SKM-1 (cell line): ENCODE measurements at regions not wholly inside any gene's neighbourhood (a gene's known extent, or its start where the extent isn't known, plus 50 kb on each side); places are given as distances from the start of the nearest gene placed in this dataset.

Experiments
- DNase-seq: peaks from one replicate; lab custom pipeline; 2025; ENCODE audit not compliant: unreplicated experiment; lab: John Stamatoyannopoulos, UW

DNA sequence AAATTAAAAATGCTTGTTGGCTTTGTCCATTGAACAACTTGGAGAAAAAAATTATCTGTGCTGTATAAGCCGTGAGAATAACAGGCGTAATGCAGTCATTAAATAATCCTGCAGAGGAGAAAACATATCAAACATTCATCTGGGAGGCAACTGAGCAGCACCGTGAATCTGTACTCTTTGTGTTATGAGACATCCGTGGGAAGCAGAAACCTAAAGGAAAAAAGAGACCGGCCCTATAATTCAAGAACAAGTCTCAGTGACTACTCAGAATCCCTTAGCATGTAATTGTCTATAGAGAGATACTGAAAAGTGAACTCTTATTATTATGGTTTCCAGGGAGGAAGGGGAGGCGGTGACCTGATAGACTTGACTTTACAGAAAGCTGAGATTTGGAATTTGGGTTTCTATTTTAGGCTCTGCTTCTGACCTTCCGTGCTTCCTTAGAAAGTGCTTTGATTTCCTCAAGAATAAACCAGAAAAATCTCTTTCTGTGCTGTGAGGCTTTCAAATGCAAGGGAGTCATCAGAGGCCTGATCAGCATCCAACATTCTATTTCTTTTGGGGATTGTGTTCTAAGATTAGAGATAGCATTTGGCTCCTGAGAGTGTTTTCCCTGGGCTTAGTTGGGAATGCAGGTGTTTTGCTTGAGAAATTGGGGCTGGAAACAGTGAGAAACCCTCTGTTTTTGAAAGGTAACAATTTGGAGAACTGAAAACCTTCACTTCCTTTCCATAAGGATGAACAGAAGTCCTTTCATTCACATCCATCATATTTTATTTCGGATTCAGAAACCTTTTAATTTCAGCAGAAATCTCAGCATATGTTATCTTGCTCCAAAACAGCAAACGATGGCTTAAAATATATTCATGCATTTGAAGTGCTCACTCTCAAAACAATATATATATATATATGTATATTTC is 296.7 kb downstream of the CSNK1G3 start:
- no peak for DNase-seq

DNA sequence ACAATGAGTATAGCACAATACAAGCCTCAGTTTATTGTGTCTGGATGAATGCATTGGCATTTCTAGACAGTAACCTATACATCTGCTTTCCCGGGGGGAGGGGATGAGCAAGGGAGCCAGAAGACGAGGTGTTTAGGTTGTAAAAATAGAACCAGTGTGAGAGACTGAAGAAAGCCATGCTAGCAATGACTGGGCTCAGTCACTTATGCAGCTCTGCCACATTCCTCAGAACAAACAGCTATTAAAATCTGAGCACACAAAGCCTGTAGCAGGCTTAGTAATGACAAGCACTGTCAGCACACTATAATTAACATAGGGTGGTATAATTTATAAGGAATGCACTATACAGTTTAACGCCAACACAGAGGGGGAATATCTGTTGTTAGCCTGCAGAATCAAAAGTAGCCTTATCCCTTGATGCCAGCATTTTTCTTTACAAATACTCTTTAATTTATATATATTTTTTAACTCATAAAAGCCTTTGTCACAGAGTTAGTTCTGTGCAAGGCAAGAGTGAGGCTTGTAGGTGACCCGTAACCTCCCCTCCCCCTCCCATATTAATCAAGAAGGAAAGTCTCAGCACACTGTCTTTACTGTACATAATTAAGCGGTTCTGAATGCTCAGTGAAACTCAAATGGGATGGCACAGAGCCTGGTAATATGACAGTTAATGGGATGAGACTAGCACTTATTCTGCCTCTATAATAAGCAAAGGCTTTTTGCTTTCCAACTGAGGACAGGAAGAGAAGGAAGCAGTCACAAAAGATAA is 295.4 kb downstream of the CSNK1G3 start:
- no peak for DNase-seq

DNA sequence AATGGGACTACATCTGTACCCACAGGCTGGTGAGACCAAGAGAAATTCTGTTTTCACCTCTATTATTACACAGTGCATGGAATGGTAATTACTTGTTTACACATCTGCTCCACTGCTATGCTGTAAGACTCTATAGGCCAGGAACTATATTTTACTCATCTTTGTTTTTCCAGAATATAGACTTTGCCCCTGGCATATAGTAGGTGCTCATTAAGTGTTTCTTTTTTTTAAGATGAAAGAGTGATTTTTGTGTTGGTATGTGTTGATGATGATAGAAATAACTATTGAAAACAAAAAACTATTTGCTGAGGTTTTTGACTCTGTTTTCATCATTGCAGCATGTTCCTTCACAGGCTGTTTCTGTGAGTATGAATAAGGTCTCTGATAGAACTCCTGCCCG is 294.7 kb downstream of the CSNK1G3 start:
- no peak for DNase-seq

- no peak for DNase-seq
These were observed 293.3 kb downstream of the CSNK1G3 start for GRCh38 chr5:123805300-123805699.

DNA sequence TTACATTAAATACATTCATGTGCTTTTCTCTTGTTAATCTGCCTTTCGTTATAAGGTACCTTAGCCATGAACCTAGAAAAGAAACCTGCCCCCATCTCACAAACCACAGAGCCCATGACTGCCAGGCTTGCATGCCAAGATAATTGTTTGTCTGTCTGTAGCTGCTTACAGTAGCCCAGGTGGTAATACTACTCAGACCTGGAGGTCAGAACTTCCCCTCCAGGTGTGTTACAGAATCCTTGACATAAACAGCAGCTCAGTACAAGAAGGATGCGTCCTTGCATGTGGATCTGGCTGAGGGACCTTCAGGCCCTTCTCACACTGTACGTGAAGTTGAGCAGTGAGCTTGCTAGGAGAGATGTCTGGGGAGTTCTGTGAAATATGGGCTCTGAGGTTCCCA is 291.4 kb downstream of the CSNK1G3 start:
- DNase-seq: no peak

- DNase-seq: no peak
These were observed 290.4 kb downstream of the CSNK1G3 start for GRCh38 chr5:123802298-123802951.

GRCh38 chr5:123800640-123801039 is 288.7 kb downstream of the CSNK1G3 start:
- no peak for DNase-seq

- DNase-seq: no peak
These were observed 283.7 kb downstream of the CSNK1G3 start for GRCh38 chr5:123795688-123796087.

GRCh38 chr5:123790226-123790625 is 278.2 kb downstream of the CSNK1G3 start:
- DNase-seq: no peak

GRCh38 chr5:123787635-123788034 is 275.7 kb downstream of the CSNK1G3 start:
- DNase-seq: no peak

GRCh38 chr5:123787136-123787535 is 275.2 kb downstream of the CSNK1G3 start:
- no peak for DNase-seq

DNA sequence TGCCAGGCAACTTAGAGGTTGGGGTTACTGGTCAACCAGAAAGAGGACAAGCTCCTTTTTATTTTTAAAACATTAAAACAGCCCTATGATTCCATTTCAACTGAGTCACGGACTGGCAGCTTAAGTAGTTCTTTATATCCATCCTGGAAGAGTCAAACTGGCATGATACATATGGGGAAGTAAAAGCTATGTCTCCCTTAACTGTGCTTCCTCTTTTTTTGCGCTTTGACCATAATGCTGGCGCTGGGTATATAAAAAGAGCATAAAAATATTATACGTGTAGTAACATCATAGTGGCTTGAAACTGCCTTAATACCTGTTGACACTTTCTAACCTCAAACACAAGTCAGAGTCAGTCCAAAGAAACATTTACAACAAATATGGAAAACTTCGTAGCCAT is 274.4 kb downstream of the CSNK1G3 start:
- DNase-seq: peak; percentile 5

GRCh38 chr5:123785162-123786071 is 273.4 kb downstream of the CSNK1G3 start:
- DNase-seq: no peak

GRCh38 chr5:123783421-123783820 is 271.4 kb downstream of the CSNK1G3 start:
- no peak for DNase-seq

- DNase-seq: no peak
These were observed 266.7 kb downstream of the CSNK1G3 start for GRCh38 chr5:123778641-123779040.

- DNase-seq: no peak
These were observed 264.8 kb downstream of the CSNK1G3 start for GRCh38 chr5:123776761-123777160.

- DNase-seq: no peak
These were observed 259.7 kb downstream of the CSNK1G3 start for GRCh38 chr5:123771715-123772114.

DNA sequence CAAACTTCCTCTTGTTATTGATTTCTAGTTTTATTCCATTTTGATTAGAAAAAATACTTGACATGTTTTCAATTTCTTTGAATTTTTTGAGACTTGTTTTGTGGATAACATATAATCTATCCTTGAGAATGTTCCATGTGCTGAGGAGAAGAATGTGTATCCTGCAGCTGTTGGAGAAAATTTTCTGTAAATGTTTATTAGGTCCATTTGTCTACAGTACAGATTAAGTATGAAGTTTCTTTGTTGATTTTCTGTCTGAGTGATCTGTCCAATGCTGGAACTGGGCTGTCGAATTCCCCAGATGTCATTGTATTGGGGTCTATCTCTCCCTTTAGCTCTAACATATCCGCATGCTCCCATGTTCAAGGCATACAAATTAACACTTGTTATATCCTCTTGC is 251.2 kb downstream of the CSNK1G3 start:
- no peak for DNase-seq

- no peak for DNase-seq
These were observed 244.8 kb downstream of the CSNK1G3 start for GRCh38 chr5:123756816-123757215.

GRCh38 chr5:123756318-123756665 is 244.3 kb downstream of the CSNK1G3 start:
- no peak for DNase-seq
